HG03520 (cell line): ENCODE measurements at regions not wholly inside any gene's neighbourhood (a gene's known extent, or its start where the extent isn't known, plus 50 kb on each side); places are given as distances from the start of the nearest gene placed in this dataset.

ENCODE experiments used
- ATAC-seq: cut with Tn5 transposase; IDR thresholded peaks from one replicate; pipeline ENCODE4 v1.9.1; 2021; ENCODE audit warnings: mild to moderate bottlenecking, moderate library complexity; ENCODE audit not compliant: unreplicated experiment

DNA sequence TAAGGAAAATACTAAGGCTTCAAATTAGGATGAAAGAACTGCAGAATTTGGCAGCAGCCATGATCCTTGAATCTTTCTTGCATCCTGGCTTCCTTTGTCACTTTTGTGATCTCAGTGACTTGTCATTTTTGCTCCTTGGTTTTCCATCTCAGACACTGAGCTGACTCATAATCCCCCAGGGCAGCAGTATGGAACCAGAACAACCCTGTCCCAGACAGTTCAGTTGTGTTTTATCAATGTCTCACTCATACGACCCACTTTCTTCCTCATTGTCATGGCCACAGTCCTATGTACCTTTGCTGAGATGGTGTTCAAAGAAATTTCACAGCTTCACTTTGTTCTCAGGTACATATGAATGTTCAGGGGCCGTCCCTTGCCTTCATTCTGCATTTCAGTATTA, 488.5 kb upstream of the BTBD3 start:
- ATAC-seq, result no peak

DNA sequence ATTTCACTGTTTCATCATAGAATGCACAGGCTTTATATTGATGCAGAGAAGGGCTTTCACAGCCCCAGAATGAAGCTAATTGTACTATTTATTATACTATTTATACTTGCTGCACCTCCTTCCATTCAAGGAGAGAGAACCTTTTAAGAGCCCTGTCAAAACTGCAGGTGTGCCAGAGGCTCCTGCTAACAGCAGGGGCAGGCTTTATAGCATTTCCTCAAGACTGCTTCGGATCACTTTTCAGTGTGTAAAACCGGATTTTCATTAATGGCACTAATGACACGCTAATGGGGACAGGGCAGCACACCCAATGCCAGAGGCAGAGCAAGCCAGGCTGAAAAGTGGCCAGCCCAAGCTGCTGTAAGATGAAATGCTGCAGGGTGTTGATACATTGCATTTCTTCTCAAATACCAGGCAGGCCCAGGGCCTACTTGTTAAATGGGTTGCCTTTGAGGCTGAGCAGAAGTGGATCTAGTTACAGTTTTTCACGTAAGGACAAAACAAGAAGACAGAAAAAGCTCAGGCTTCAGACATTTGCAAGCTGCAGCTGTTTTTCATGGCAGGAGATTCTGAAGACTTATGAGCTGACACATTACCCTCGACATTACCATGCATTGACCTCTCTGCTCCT, 487.7 kb upstream of the BTBD3 start:
- ATAC-seq, result no peak

DNA sequence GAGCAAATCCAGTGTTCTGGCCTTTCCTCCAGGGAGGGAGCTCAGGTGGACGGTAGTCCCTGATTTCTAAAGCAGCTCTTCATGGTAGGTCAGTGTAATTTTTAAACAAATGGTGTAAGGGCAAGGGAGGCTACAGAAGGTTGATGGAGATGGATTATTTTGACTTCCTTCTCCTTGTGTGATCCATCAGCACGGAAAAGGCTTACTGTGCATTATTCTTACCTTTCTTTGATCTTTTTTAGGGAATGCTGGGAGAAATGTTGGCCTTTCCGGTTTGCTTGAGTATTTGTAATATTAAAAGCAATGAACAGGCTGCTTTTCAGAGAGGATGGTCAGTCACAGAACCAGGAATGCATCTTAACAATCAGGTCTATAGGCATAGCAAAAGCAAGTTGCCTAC, 487.0 kb upstream of the BTBD3 start:
- ATAC-seq, result no peak

DNA sequence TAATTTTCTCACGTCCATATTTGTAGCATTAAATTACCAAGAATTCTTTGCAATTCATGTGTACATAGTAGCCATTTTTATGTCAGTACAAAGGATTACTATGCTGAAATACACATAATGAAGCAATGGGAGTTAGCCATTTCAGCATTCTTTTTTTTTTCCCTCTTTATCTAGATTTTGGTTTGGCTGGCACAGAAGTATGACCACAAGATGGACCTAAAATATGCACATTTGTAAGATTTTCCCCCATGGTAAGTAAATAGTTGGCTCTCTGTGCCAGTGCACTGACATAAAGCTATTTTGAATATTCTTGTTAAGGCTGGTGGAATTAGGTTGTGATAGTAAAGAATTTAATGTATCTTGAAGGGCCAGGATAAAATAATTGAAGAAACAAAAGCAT, 486.1 kb upstream of the BTBD3 start:
- ATAC-seq, result no peak

DNA sequence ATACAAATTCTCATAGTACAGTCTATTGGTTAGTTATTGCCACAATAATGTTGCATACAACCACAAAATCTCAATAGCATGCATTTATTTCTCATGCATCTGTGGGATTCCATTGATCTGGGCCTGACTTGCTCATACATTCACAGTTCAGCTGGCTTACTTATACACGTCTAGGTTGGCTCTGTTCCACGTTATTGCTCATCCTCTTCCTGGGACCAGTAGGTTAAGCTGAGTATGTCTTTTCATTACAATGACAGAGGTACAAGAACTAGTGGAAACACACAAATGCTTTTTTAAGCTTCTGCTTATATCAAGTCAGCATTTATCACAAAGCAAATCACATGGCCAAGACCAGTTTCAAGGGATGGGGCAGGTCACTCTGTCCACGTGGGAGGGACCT, 485.3 kb upstream of the BTBD3 start:
- ATAC-seq, result no peak

DNA sequence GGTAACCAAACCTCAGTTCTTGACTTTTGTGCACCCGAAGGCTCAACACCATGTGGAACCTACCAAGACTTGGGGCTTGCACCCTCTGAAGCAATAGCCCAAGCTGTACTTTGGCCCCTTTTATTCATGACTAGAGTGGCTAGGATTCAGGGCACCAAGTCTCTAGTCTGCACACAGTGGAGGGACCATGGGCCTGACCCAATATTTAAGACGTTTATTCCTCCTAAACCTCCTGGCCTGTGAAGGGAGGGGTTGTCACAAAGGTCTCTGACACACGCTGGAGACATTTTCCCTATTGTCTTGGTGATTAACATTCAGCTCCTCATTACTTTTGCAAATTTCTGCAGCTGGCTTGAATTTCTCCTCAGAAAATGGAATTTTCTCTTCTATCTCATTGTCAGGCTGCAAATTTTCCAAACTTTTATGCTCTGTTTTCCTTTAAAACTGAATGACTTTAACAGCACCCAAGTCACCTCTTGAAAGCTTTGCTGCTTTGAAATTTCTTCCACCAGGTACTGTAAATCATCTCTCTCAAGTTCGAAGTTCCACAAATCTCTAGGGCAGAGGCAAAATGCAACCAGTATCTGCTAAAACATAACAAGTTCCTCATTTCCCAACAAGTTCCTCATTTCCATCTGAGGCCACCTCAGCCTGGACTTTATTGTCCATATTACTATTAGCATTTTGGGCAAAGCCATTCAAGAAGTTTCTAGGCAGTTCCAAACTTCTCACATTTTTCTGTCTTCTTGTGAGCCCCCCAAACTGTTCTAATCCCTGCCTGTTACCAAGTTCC, 481.4 kb upstream of the BTBD3 start:
- no peak for ATAC-seq

DNA sequence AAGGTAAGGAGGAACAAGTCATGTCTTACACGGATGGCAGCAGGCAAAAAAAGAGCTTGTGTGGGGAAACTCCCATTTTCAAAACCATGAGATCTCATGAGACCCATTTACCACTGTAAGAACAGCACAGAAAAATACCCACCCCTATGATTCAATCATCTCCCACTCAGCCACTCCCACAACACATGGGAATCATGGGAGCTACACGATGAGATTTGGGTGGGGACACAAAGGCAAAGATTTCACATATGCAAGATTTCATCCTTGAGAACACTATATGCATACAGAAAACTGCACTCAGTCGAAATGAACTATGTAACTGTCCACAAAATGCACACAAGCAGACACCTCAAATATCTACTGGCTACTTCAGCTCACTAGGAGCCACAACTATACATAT, 480.6 kb upstream of the BTBD3 start:
- ATAC-seq, result no peak

DNA sequence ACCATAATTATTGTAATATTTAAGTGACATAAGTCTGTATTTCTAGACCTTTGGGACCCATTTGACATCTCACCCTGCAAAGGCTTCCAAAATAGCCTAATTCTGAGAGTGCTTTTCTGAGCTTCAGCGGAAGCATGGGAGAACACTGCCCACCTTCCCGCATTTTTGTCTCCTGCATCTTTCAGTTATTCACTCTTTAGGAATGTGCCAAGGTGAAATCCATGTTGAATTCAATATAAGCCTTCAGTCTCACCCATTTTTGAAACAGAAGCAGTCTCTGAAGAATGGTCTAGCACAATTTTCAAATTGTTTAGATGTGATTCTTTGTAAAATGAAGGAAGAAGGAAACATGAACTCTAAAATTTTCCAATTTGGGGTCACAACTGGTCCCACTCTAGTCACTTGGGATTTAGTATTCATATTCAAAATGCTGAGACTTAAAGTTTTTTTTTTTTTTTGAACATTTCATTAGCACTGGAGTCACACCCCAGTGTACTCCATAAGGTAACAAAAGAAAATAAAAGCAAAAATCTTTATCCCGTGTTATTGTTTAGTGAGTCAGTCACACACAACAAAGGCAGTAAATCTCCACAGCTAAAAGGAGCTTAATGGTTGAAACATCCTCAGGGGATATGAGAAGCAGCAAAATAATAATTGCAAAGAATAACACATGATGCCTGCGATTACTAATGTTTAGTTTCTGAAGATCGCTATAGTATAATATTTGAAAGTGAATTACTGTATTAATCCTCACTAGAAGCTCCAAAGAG, 479.9 kb upstream of the BTBD3 start:
- no peak for ATAC-seq

DNA sequence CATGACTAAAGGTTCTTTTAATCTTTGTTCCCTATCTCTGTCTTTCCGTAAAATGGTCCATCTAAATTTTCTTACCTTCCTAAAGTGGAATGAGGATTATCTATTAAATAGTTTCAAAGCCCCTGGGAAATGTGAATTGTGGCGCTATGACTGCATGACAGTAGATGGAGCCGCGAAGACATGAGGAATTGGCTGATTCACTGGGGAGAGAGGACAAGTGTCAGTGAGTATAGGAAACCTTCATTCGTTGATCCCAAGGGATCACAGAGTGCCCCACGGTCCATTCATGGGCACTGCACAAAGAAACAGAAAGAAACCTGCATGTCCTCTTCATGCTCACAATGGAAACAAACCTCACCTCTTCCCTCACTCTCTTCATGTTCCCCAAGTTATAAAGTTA, 479.3 kb upstream of the BTBD3 start:
- ATAC-seq, result no peak

DNA sequence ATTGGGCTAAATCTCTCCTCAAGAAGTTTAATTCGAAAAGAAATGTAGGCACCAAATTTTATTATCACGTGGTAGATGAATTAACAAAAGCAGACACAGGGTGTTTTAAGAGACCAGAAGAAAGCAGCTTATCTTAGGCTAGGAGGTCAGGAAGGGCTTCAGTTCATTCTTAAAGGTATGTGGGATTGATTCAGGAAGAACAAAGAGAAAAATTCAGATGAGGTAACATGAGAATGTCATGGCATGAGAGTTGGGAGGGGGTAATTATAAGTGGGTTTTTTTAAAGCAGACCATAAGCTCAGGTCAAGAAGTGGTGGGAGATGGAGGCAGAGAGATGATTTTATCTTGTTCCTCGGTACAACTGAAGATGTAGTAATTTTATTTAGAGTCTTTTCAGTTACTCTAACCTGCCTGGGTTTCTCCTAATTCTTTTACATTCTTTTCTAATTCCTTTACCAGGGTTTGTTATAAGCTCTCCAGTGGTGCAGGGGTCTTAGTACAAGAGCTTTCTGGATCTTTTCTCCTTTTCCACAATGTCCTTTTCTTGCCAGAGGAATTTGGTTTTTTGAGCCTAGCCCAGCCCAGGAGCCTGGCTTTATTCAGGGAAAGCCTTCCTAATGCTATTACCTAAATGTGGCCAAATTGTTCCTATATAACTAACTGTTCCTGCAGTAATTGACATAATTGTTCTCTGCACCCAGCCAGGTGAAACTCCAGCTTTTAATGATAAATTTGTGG, 474.1 kb upstream of the BTBD3 start:
- ATAC-seq, result no peak

DNA sequence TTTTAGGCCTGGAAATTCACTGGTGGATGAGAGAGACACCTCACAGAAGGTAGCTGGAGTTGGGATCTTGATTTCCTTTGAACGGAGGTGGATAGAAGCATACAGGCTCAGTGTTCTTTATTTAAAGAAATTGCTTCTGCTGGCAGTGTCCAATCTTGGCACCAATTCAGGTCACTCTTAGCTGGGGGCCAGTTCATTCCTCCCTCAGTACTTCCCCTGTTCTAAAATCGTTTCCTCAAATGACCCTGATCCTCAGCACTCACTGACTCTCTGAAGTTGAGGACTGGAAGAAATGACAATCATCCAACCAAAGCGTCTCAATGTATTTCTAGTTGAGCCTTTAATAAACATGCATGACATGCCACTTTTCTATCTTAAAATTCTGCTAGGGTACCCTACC, 472.5 kb upstream of the BTBD3 start:
- no peak for ATAC-seq

DNA sequence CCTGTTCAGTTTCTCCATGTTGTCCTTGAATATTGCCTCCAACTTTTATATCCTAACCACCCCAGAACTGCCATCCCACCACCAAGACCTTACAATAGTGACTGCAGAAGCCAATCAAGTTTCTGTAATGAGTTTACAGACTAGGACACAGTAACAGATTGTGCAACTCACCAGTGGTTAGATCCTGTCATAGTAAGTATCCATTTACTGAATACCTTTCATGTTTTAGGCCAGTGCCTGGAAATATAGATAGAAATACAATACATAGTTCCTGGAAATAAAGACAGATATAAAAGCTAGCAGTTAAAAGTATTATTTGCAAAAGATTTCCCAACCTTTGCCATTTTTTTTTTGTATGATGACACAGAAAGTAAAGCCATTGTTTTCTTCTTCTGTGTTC, 471.8 kb upstream of the BTBD3 start:
- ATAC-seq, result no peak

DNA sequence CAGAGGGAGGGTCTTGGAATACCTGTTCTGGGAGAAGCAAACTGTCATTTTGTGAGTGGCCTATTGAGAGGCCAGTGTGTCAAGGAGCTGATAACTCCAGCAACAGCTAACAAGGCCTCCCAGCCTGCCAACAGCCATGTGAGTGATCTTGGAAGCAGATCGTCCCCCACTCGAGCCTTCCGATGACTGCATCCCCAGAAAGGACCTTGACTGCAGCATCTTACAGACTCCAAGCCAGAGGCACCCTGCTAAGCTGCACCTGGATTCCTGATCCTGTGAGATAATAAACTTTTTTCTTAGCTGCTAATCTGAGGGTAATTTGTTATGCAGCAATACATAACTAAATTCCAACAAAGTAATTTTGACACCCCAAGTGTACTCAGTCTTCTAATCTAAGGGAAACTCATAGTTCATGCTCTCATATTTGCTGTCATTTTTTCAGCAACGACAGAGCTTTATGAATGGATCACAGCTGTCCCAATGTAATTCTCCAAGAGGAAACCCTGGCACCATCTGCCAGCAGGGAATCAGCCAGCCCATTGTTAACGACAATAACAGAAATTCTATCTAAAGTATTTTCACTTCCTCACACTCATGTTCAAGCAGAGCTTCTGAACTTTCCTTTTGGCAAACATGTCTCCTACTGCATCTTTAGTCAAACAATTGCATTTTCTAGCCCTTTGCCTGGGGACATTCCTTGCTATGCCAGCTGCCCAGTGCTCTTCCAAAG, 470.2 kb upstream of the BTBD3 start:
- ATAC-seq, result no peak

DNA sequence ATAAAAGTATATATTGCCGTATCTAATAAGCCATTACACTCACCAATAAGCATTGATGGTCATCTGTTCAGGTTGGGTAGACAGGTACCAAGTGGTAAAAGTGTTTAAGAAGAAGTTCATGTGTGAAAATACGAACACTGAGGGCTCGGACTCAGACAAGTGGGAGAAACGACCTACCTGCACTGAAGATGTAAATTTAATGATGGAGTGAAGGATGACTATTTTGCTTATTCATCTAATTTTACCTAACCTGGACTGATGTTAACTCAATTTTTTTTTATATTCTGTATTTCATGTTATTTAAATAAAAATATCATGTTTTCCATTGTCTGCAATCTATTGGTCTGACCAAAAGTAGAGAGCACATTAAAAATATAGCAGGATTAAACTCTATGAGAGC, 469.1 kb upstream of the BTBD3 start:
- no peak for ATAC-seq

DNA sequence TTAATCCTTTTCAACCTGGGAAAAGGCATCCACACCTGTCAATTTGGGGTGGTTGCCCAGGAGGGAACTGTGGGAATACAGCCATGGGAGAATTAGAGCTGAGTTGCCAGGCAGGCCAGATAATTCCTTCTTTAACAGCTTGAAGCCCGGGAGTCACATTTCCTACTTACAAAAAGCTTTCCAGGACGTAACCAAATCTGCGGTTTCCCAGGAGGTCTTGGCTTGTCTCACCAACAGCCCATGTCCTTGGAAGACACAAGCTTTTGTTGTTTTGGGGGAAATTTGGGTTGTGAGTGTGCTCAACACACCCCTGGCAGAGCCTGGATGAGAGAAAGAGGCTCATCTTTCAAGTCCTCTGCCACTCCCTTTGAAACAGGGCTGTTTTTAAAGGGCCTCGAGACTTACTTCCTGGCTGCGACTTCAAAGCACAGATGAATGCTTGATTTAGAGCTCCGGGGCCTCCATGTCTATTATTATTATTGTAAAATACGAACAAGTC, 465.9 kb upstream of the BTBD3 start:
- ATAC-seq, result no peak

DNA sequence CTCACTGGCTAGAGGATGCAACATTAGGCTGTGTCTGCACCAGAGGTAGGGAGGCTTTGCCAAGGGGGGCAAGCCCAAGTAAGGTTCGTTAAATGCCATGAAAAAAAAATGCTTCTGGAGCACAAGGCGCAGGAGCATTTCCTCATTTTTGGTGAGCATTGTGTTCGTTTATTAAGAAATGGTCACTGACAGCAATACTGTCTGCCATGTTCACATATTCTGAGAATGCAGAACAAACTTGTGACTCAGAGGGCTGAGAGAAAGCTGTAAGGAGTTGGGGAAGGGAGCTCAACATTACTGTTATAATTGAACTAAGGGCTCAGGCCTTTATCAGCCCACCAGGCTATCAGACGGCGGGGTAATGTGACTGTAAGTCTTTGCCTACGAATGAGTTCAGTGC, 465.4 kb upstream of the BTBD3 start:
- ATAC-seq, result no peak

DNA sequence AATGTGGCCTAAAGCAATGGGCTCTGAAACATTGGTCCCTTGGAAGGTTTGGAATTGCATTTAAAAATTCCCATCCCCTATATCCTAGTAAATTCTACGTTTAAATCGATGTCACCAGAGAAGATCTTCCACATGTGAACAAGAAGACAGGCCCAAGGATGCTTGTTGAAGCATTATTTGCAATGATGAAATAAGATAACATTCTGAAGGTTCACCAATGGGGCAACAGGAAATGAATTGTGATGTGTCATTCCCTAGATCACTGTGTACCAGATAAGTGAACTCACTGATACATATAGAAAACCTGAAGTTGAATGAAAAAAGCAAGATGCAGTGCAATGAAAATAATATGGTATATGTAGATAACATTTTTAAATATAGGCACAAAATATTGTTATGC, 464.3 kb upstream of the BTBD3 start:
- no peak for ATAC-seq

DNA sequence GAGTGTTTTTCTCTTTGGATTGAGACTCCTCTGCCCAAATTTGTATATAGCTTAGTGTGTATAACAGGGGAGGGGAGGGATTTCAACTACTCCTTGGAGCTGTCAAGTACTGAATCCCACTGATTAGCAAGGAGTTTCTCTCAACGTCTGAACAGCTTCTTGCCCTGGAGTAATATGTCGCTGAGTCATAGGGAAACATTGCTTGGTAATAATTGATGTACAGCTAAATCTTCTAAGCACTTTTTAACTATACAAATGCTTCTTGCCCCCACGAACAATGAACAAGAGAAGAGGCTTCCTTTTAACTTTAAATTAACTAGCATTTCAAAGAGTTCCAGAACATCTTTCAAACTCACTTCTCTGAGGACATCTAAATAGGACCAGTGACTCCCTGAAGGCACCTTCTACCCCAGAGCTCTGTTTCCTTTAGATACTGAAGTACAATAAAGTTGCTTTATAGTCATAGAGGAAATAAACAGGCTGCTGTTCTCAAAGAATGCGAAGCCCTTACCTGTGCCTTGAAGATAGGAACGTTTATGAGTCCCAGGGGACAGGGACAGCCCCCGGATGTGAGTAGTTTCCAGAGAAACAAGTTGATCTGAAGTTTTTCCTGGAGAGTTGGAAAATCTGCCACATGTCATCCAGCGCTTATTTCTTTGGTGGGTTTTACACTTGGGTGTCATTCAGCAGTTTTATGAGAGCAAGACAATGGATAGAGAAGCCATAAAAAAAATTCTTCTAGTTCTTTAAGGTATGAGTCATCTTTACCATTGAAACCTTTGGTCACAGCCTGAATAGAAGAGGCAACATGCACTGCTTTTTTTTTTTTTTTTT, 462.5 kb upstream of the BTBD3 start:
- no peak for ATAC-seq

DNA sequence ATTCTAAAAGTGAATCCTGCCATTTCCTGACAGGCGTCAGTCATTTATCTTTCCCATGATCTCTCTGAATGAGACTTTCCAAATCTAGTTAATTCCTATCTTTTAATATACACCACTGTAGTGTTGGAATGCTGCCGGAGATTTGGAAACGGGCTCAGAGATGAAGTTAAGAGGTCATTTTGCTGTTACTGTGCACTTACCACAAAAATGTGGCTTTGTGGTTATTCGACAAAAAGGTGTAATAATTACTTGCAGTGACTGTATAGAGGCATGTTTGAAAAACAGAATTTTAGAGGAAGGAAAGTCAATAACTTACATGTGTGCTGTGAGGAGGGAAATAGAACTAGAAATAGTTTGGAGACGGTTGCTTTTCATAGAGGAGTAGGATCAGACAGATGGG, 460.2 kb upstream of the BTBD3 start:
- no peak for ATAC-seq
